Activated effector memory CD4-positive, alpha-beta T cell treated with Interleukin-2 at 50 U/mL for 16 hours (primary cell): ENCODE measurements at regions not wholly inside any gene's neighbourhood (a gene's known extent, or its start where the extent isn't known, plus 50 kb on each side); places are given as distances from the start of the nearest gene placed in this dataset.

ENCODE experiments used
- DNase-seq: peaks from one replicate; pipeline ENCODE4 v3.0.0-alpha.2; 2020

- DNase-seq: no peak
Observed at GRCh38 chr7:25520516-25520915, 292.2 kb upstream of the NPVF start.

DNA sequence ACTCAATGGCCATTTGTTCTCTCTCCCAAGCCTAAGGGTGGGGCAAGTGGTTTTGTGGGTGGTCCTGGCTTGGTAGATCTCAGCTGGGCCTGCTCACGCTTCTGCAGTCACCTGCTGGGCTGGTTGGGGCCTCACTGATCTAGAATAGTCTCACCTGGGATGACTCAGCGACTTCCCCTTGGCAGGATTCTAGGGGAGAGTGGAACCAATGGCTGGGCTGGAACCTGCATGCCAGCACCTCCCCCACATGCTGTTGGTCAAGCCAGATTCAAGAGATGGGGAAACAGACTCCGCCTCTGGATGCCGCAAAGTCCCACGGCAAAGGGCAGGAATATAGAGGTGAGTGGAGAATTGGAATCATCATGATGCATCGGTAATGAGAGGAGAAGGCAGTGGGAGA lies 292.9 kb upstream of the NPVF start:
- no peak for DNase-seq

DNA sequence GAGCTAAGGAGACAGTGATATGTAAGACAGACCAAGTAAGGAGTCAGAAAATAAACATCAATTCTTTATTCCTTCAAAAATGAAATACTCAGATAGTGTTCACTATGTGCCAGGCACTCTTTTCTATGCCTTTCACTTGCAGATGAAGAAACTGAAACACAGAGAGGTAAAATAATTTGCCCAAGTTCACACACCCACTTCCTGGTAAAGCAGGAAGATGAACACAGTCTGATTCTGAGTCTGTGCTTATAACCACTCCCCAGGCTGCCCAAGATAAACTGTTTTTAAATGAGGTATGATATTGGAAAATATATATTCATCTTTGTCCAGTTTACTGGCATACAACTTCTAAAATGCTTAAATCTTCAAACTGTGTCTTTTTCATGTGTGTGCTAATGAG lies 294.4 kb upstream of the NPVF start:
- DNase-seq: no peak

GRCh38 chr7:25527665-25528170 lies 299.4 kb upstream of the NPVF start:
- DNase-seq: no peak

- no peak for DNase-seq
Observed at GRCh38 chr7:25529320-25529719, 301.0 kb upstream of the NPVF start.

- no peak for DNase-seq
Observed at GRCh38 chr7:25536851-25537250, 308.6 kb upstream of the NPVF start.

- DNase-seq: no peak
Observed at GRCh38 chr7:25537662-25538375, 309.5 kb upstream of the NPVF start.

DNA sequence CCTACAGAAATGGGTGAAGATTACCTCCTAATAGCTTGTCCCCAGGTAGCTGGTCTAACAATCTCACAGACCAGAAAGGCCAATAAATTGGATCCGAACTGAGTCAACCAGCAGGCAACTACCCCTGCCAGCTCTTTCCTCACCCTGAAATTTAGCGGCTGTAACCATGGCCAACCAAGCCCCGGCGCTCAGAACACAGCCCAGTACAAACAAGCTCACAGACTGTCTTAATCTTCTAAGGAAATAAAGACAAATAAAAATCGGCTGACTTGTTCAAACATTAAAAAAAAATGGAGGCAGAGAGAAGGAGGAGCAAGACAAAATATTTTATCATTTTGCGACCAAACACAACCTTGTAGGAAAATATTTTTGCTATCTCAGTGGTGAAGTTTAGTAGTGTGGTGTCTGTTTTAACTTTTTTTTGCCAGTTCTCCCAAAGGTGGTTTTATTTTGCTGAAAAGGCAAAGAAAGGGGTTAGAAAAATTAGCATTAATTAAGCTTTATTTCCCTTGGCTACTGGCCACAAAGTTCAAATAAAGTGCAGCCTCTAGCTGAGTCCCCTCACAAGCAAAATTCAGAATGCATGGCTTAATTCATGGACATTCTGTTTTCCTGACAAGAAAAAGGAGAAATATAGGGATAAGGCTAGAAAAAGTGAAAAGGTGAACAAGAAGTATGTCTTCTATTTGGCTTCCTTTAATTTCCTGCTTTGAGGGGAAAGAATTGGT lies 313.0 kb upstream of the NPVF start:
- no peak for DNase-seq

GRCh38 chr7:25541877-25542276 lies 313.6 kb upstream of the NPVF start:
- no peak for DNase-seq

DNA sequence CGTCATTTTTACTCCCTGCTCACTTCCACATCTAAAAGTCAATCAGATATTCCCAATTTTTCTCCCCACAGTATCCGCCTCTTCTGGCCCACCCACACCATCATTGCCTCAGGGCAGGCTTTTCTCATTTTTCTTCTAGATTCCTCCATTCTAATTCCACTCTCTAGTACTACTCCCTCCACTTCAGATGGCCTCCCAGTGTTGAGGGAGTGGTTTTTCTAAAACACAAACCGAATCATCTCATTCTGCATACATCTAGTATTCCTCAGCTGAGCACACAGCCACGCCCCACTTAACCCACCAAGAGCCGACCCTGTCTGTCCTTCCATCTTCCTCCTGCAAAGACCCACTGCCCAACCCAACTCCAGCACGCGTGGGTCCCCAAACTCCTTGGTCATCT lies 314.9 kb upstream of the NPVF start:
- DNase-seq: no peak

DNA sequence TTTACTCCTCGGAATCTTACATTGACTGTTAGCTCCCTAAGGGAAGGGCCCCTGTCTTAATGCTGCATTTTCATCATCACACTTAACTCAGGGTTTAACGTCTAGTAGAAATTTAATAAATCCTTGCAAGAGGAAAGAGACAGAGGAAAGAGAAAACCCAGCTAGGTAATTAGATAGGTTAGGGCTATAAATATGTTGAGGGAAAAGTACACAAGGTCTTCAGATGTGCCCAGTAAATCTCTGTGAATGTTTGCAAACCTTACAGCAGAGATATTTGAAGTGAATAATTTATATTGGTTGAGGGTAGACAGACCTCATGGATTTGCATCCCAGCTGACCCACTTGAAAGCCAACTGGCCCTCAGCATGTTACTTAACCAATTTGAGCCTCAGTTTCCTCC lies 315.5 kb upstream of the NPVF start:
- no peak for DNase-seq

DNA sequence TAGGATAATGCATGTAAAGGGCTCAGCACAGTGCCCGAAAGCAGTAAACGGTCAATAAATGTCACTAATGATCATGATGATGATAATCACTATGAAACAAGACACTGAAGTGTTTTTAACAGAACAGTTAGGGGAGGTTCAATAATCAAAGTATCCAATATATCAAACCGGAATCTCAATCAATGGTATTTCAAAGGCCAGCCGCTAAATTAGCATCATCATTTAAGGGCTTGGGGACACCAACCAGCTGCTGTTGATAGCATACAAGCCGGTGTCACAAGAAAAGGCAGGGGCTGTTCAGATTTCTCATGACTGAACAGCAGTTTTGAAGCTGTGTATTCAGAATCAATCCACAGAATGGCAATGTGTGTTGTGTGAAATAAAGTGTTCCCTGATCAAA lies 316.0 kb upstream of the NPVF start:
- DNase-seq: no peak

DNA sequence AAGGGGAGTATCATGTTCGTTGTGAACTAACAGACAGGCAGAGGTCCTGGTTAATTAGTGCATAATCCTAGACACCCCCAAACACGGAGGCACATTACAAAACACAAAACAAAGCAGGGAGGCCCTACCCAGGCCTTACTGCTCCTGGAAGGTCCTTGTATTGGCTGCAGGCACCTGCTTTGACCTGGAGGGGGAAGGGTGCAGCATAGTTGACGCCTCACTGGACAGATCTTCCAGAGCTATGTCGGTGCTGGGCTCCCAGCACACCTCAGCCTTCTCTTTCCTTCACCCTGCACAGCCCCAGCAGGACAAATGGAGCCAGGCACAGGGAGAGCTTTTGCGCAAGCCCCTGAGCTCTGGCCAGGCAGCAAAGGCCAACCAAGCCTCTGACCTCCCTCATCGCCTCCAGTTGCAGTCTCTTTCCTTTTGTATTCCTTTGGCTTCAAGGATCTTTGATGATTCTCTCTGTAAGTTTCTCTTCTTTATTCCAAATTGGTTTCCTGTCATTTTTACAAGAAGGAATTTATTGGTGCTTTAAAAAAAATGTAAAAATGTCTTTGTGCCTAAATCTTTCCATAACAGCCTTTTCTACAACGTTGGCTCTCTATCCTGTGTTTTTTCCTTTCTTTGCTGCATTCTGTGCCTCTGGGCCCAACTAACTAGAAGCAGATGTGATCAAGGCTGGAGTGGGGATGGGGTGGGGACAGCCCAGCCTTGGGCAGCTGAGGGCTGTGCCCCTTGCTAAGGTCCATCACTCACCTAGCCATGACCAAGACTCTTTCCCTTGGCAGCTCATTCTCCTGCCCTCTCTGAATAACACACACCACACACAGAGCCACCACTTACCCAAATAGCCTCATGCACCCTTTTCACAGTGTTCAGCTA lies 317.1 kb upstream of the NPVF start:
- no peak for DNase-seq

- no peak for DNase-seq
Observed at GRCh38 chr7:25546306-25546705, 318.0 kb upstream of the NPVF start.

DNA sequence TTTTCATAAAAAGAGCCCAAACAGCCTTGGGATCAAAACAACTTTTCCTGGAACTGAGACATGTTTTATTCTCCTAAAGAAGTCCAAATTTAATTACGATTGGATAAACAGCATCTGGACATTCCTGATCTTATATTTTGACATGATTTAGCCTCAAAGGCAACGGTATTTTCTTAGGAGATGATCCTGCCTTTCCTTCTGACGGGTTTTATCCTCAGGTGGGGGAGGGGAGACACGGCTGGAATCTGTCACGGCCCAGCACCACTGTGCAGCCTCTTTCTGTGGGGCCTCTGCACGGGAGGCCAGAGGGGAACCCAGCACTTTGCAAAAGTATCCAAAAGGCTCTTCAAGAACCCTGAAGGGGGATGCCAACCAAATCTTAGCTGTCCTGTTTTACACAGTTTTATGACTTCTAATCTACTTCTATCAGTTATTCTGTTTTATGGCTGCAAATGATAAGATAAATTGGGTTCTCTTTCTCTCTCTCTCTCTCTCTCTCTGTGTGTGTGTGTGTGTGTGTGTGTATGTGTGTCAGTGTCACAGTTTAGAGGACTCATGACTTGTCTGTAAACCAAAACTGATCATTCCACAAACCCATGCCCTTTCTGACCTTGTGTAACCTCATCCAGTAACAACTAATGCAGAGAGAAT lies 321.1 kb upstream of the NPVF start:
- DNase-seq: no peak

- no peak for DNase-seq
Observed at GRCh38 chr7:25550149-25550548, 321.9 kb upstream of the NPVF start.

DNA sequence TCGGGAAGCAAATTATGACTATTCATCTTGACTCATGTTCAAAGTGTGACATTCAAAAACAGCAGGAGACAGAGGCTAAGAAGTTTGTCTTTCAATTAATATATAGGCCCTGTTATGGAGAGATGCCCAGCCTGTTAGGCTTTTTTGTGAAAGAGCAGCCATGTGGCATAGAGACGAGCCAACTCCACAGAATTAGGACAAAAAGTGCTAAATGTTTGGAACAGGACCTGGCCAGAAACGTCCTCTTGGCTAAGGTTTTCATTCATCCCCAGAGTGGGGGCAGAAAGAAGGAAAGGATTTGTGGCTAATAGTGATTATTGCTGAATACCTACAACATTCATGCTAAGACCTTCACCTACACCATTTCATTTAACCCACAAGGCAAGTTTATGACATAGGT lies 324.7 kb upstream of the NPVF start:
- DNase-seq: no peak

DNA sequence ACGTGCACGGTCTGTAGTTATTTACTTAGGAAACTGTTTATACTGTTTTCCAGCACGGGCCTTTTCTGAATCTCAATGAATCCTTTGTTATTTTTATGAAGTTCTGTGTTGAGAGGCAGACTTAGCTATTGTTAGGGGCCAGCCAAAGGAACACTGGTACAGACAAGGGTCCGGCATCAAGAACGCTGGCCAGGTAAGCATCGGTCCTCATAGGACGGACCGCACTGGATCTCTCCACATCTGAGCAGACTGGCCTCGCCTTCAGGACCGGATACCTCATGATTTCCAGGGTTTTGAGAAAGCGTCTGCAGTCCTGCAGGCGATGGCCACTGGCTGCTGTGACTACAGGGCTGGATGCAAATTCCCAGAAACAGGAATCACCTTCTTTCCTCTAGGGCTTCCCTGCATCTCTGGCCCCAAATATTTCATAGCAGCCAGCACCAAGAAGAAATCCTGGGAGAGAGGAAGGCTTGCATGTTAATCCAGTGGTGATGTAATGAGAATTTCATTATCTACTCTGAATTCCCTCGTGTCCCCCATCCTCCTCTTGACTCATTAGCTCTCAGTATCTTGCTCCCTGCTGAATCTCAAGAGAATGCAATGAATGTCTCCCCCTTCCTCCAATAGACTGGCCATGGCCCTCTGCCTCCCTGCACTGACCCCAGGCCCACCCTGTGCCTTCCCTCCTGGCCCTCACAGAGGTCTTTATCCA lies 325.4 kb upstream of the NPVF start:
- DNase-seq: no peak

GRCh38 chr7:25557379-25557917 lies 329.2 kb upstream of the NPVF start:
- no peak for DNase-seq

DNA sequence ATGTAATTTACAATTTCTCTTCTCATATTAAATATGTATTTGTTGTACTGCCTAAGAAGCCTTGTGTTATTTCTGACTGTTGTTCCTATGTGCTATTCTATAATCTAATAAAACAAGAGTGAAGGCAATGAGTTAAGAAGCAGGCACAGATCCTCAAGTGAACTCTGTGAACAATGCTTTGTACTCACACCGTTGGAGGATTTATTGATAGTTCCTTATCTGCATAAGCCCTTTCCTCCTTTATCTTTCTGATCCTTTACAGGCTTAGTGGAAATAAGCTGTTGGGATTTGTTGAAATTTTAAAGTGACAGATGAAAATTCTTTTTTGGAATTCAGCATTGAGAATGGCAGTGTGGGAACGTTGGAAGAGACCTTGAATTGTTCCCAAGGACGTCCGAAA lies 329.6 kb upstream of the NPVF start:
- DNase-seq: no peak

- no peak for DNase-seq
Observed at GRCh38 chr7:25558605-25559004, 330.3 kb upstream of the NPVF start.
